NT2/D1 (cell line): ENCODE measurements at regions not wholly inside any gene's neighbourhood (a gene's known extent, or its start where the extent isn't known, plus 50 kb on each side); places are given as distances from the start of the nearest gene placed in this dataset.

ENCODE experiments used
- YY1 ChIP-seq: IDR thresholded peaks from 2 replicates; pipeline ENCODE4 v1.6.1; 2011; ENCODE audit not compliant: insufficient read length, insufficient read depth
- ZNF274 ChIP-seq: IDR thresholded peaks from 2 replicates; pipeline ENCODE4 v1.6.1; 2011; ENCODE audit warnings: mild to moderate bottlenecking, low read depth, low read length

GRCh38 chr21:35825370-35826353 lies 234.7 kb downstream of the SETD4 start:
- no peak for TF ChIP-seq YY1
- TF ChIP-seq ZNF274 = no peak
